Ectodermal cell (in vitro differentiated cells): ENCODE measurements at regions not wholly inside any gene's neighbourhood (a gene's known extent, or its start where the extent isn't known, plus 50 kb on each side); places are given as distances from the start of the nearest gene placed in this dataset.

Source experiments
- H3K27ac ChIP-seq: 2 replicates; pipeline ENCODE4 v1.7.0; 2013; ENCODE audit warnings: mild to moderate bottlenecking, low read depth, low read length; ENCODE audit not compliant: insufficient read depth, poor library complexity, severe bottlenecking
- H3K27me3 ChIP-seq: 2 replicates; pipeline ENCODE4 v1.7.0; 2013; ENCODE audit warnings: mild to moderate bottlenecking, low read length; ENCODE audit not compliant: insufficient read depth, control insufficient read depth, poor library complexity, severe bottlenecking
- H3K36me3 ChIP-seq: one replicate; pipeline ENCODE4 v1.7.0; 2013; ENCODE audit warnings: low read length; ENCODE audit not compliant: control insufficient read depth, insufficient read depth
- H3K4me1 ChIP-seq: one replicate; pipeline ENCODE4 v1.7.0; 2013; ENCODE audit warnings: low read length; ENCODE audit not compliant: control insufficient read depth, insufficient read depth
- H3K4me3 ChIP-seq: 2 replicates; pipeline ENCODE4 v1.7.0; 2013; ENCODE audit warnings: low read depth, low read length, control low read depth; ENCODE audit not compliant: insufficient read depth
- H3K9me3 ChIP-seq: 2 replicates; pipeline ENCODE4 v1.7.0; 2013; ENCODE audit warnings: mild to moderate bottlenecking, low read length, moderate library complexity; ENCODE audit not compliant: control insufficient read depth
- WGBS, 2 experiments: methylation state at CpG; one replicate each; pipeline ENCODE4 v1.1.7; 2013; ENCODE audit warnings: missing lambda C conversion rate in 2 of 2; 5-methylcytosine and 5-hydroxymethylcytosine counted together

GRCh38 chr13:40024967-40025714, 369.7 kb downstream of the COG6 start:
- WGBS, 2 experiments, result 93 to 96% methylated on average over 4 of the region's 4 CpGs
- Histone ChIP-seq H3K9me3 (no peaks in the 10 kb centered on the region), H3K27me3 (no peaks in the 10 kb centered on the region), H3K4me3 (no peak overlapping the region), H3K36me3 (no peaks in the 10 kb centered on the region), H3K27ac (no peak overlapping the region), H3K4me1 (no peaks in the 10 kb centered on the region)

GRCh38 chr13:40026174-40026585, 370.7 kb downstream of the COG6 start:
- H3K4me1 ChIP-seq, result no peaks in the 10 kb centered on the region
- H3K4me3 ChIP-seq, result no peak overlapping the region
- H3K9me3 ChIP-seq, result no peaks in the 10 kb centered on the region
- H3K36me3 ChIP-seq, result no peaks in the 10 kb centered on the region
- no peaks in the 10 kb centered on the region for H3K27me3 ChIP-seq
- no peak overlapping the region for H3K27ac ChIP-seq
- WGBS, 2 experiments, result 93 to 96% methylated on average over 5 of the region's 5 CpGs

GRCh38 chr13:40026741-40027140, 371.3 kb downstream of the COG6 start:
- Histone ChIP-seq H3K27ac (no peak overlapping the region), H3K9me3 (no peaks in the 10 kb centered on the region), H3K4me1 (no peaks in the 10 kb centered on the region), H3K36me3 (no peaks in the 10 kb centered on the region), H3K27me3 (no peaks in the 10 kb centered on the region), H3K4me3 (no peak overlapping the region)
- 90 to 91% methylated on average over 4 of the region's 4 CpGs for WGBS, 2 experiments

- no peaks in the 10 kb centered on the region for H3K4me1 ChIP-seq
- no peak overlapping the region for H3K4me3 ChIP-seq
- 90 to 95% methylated on average over 2 of the region's 2 CpGs for WGBS, 2 experiments
- no peaks in the 10 kb centered on the region for H3K9me3 ChIP-seq
- H3K27ac ChIP-seq, result no peak overlapping the region
- H3K36me3 ChIP-seq, result no peaks in the 10 kb centered on the region
- H3K27me3 ChIP-seq, result no peaks in the 10 kb centered on the region
These were observed 373.0 kb downstream of the COG6 start for GRCh38 chr13:40028446-40028845.

GRCh38 chr13:40031031-40031430, 375.6 kb downstream of the COG6 start:
- no peaks in the 10 kb centered on the region for H3K9me3 ChIP-seq
- 81 to 86% methylated on average over 4 of the region's 4 CpGs for WGBS, 2 experiments
- H3K4me3 ChIP-seq, result no peak overlapping the region
- H3K4me1 ChIP-seq, result no peaks in the 10 kb centered on the region
- no peaks in the 10 kb centered on the region for H3K27me3 ChIP-seq
- H3K27ac ChIP-seq, result no peak overlapping the region
- H3K36me3 ChIP-seq, result no peaks in the 10 kb centered on the region

- WGBS, 2 experiments, result 90 to 100% methylated on average over 1 to 2 of the region's 2 CpGs
- Histone ChIP-seq H3K4me3 (no peak overlapping the region), H3K27me3 (no peaks in the 10 kb centered on the region), H3K36me3 (no peaks in the 10 kb centered on the region), H3K9me3 (no peaks in the 10 kb centered on the region), H3K27ac (no peak overlapping the region), H3K4me1 (no peaks in the 10 kb centered on the region)
These were observed 383.6 kb downstream of the COG6 start for GRCh38 chr13:40039061-40039460.

- WGBS, 2 experiments, result 89 to 93% methylated on average over 3 of the region's 3 CpGs
These were observed 387.5 kb downstream of the COG6 start for GRCh38 chr13:40042991-40043390.

GRCh38 chr13:40043764-40044163, 388.3 kb downstream of the COG6 start:
- Histone ChIP-seq H3K36me3 (no peaks in the 10 kb centered on the region), H3K9me3 (no peaks in the 10 kb centered on the region), H3K27me3 (no peaks in the 10 kb centered on the region), H3K4me1 (no peaks in the 10 kb centered on the region), H3K27ac (no peak overlapping the region), H3K4me3 (no peak overlapping the region)
- WGBS, 2 experiments, result 89 to 95% methylated on average over 3 of the region's 3 CpGs

More at GRCh38 chr13:40042991-40043390, 387.5 kb downstream of the COG6 start:
- Histone ChIP-seq H3K27ac (no peak overlapping the region), H3K4me3 (no peak overlapping the region), H3K9me3 (no peaks in the 10 kb centered on the region), H3K4me1 (no peaks in the 10 kb centered on the region), H3K36me3 (no peaks in the 10 kb centered on the region), H3K27me3 (no peaks in the 10 kb centered on the region)

GRCh38 chr13:40047322-40047771, 391.9 kb downstream of the COG6 start:
- Histone ChIP-seq H3K9me3 (no peaks in the 10 kb centered on the region), H3K27ac (no peak overlapping the region), H3K27me3 (no peaks in the 10 kb centered on the region), H3K4me1 (no peaks in the 10 kb centered on the region), H3K4me3 (no peak overlapping the region), H3K36me3 (no peaks in the 10 kb centered on the region)
- WGBS, 2 experiments, result 92 to 95% methylated on average over 5 of the region's 5 CpGs

GRCh38 chr13:40048551-40048950, 393.1 kb downstream of the COG6 start:
- WGBS, 2 experiments, result 81 to 86% methylated on average over 5 of the region's 5 CpGs
- no peaks in the 10 kb centered on the region for H3K4me1 ChIP-seq
- H3K9me3 ChIP-seq, result no peaks in the 10 kb centered on the region
- H3K4me3 ChIP-seq, result no peak overlapping the region
- H3K27ac ChIP-seq, result no peak overlapping the region
- H3K36me3 ChIP-seq, result no peaks in the 10 kb centered on the region
- no peaks in the 10 kb centered on the region for H3K27me3 ChIP-seq
